GM18505 (cell line): ENCODE measurements at regions not wholly inside any gene's neighbourhood (a gene's known extent, or its start where the extent isn't known, plus 50 kb on each side); places are given as distances from the start of the nearest gene placed in this dataset.
"Not testable (repeated sequence)": the region's sequence is repeated elsewhere in the genome, so short reads cannot be mapped to it uniquely, and the experiment has no call there.

Experiments
- ATAC-seq: cut with Tn5 transposase; IDR thresholded peaks from one replicate; pipeline ENCODE4 v1.9.1; 2021; ENCODE audit not compliant: unreplicated experiment
- POLR2A ChIP-seq: IDR thresholded peaks from 4 replicates; pipeline ENCODE4 v1.6.1; 2011; ENCODE audit warnings: borderline replicate concordance; ENCODE audit not compliant: insufficient read depth, insufficient read length; ENCODE audit errors: extremely low read depth

GRCh38 chr10:95137990-95138625 lies 55.9 kb upstream of the ACSM6 start:
- ATAC-seq: not testable (repeated sequence)

- no peak for TF ChIP-seq POLR2A
- no peak for ATAC-seq
Observed at GRCh38 chr10:95134490-95134889, 59.5 kb upstream of the ACSM6 start.

GRCh38 chr10:95133997-95134396 lies 60.0 kb upstream of the ACSM6 start:
- ATAC-seq: no peak
- TF ChIP-seq POLR2A: no peak

- TF ChIP-seq POLR2A: no peak
- peak; percentile 71 for ATAC-seq
Observed at GRCh38 chr10:95133016-95133752, 60.9 kb upstream of the ACSM6 start.

- ATAC-seq: not testable (repeated sequence)
Observed at GRCh38 chr10:95130429-95130828, 61.1 kb upstream of the CYP2C8 start.

- no peak for ATAC-seq
- TF ChIP-seq POLR2A: no peak
Observed at GRCh38 chr10:95125582-95125981, 56.3 kb upstream of the CYP2C8 start.

GRCh38 chr10:95122736-95123135 lies 53.4 kb upstream of the CYP2C8 start:
- no peak for ATAC-seq

GRCh38 chr10:95121904-95122303 lies 52.6 kb upstream of the CYP2C8 start:
- no peak for TF ChIP-seq POLR2A
- no peak for ATAC-seq

More at GRCh38 chr10:95122736-95123135, 53.4 kb upstream of the CYP2C8 start:
- no peak for TF ChIP-seq POLR2A
